CD4-positive, alpha-beta T cell (primary cell): ENCODE measurements at regions not wholly inside any gene's neighbourhood (a gene's known extent, or its start where the extent isn't known, plus 50 kb on each side); places are given as distances from the start of the nearest gene placed in this dataset.

Source experiments
- ATAC-seq: fragments of 200-7000 bp; cut with Tn5 transposase; one replicate; pipeline ENCODE4 v1.10.0; 2022; ENCODE audit warnings: mild to moderate bottlenecking; ENCODE audit not compliant: poor library complexity
- CTCF ChIA-PET: fragments of 350-600 bp; sonication (Branson Sonifier 250); formaldehyde crosslinking; loops from one replicate; lab custom pipeline; 2021; ENCODE audit warnings: antibody characterized with exemption, inconsistent platforms; lab: Charles Lee
- POLR2A ChIA-PET: fragments of 350-600 bp; sonication (Branson Sonifier 250); formaldehyde crosslinking; loops from one replicate; lab custom pipeline; 2021; ENCODE audit warnings: antibody characterized with exemption, inconsistent platforms; lab: Charles Lee
- DNase-seq, 14 experiments: peaks; one replicate each; pipeline ENCODE4 v3.0.0-alpha.2; 2013 to 2020; ENCODE audit warnings: mixed read lengths in 2 of 14
- H3K27ac ChIP-seq, 2 donors: one replicate each; pipeline versions ENCODE4 v1.5.1 to v1.7.0; 2013; ENCODE audit warnings: low read length in 2 of 2, low read depth in 1 of 2, mild to moderate bottlenecking in 1 of 2
- H3K27me3 ChIP-seq, 2 experiments: 1 replicate in 1 of 2; 2 replicates in 1 of 2; pipeline versions ENCODE4 v1.6.1 to v1.7.0; 2013; ENCODE audit warnings: low read length in 2 of 2, control low read depth in 1 of 2, mild to moderate bottlenecking in 1 of 2, moderate library complexity in 1 of 2; ENCODE audit not compliant: insufficient read depth in 2 of 2, control insufficient read depth in 1 of 2
- H3K36me3 ChIP-seq: one replicate; pipeline ENCODE4 v1.6.1; 2013; ENCODE audit warnings: low read length, control low read depth; ENCODE audit not compliant: insufficient read depth
- H3K4me1 ChIP-seq: one replicate; pipeline ENCODE4 v1.6.1; 2013; ENCODE audit warnings: low read length, control low read depth; ENCODE audit not compliant: insufficient read depth
- H3K4me3 ChIP-seq: one replicate; pipeline ENCODE4 v1.5.1; 2013; ENCODE audit warnings: mild to moderate bottlenecking, low read length, moderate library complexity
- H3K9me3 ChIP-seq, 2 experiments: 1 replicate in 1 of 2; 2 replicates in 1 of 2; pipeline versions ENCODE4 v1.6.1 to v1.7.0; 2013; ENCODE audit warnings: low read length in 2 of 2, mild to moderate bottlenecking in 2 of 2, control low read depth in 1 of 2, moderate library complexity in 1 of 2; ENCODE audit not compliant: control insufficient read depth in 1 of 2, insufficient read depth in 1 of 2
- H3K27ac Mint-ChIP-seq: one replicate; pipeline ENCODE4 v1.8.0; 2020; ENCODE audit warnings: mixed read lengths
- H3K27me3 Mint-ChIP-seq: one replicate; pipeline ENCODE4 v1.8.0; 2021; ENCODE audit warnings: mixed read lengths
- H3K36me3 Mint-ChIP-seq: one replicate; pipeline ENCODE4 v1.8.0; 2021; ENCODE audit warnings: low read depth, mixed read lengths
- H3K4me1 Mint-ChIP-seq: one replicate; pipeline ENCODE4 v1.8.0; 2021; ENCODE audit warnings: low read depth, mixed read lengths
- H3K4me3 Mint-ChIP-seq: one replicate; pipeline ENCODE4 v1.8.0; 2020; ENCODE audit warnings: mild to moderate bottlenecking, mixed read lengths
- H3K9me3 Mint-ChIP-seq: one replicate; pipeline ENCODE4 v1.8.0; 2020; ENCODE audit warnings: mixed read lengths
- intact Hi-C, 2 experiments: fragments of 100-400 bp; cut with DNase I in 1 of 2; cut with micrococcal nuclease in 1 of 2; formaldehyde crosslinking; loops; one replicate each; pipeline versions ENCODE4 v1.15.1 to v1.9.0; 2023 to 2025; cut with DNase I, micrococcal nuclease
- TF ChIP-seq, protein P1 (sequence below): fragments of 200-600 bp; IDR thresholded peaks from one replicate; pipeline ENCODE4 v1.8.0; 2022; ENCODE audit warnings: antibody characterized with exemption, mild to moderate bottlenecking

- H3K27ac ChIP-seq, result no peak overlapping the region
- H3K4me1 Mint-ChIP-seq, result no peaks in the 10 kb centered on the region
- TF ChIP-seq, protein P1, sequence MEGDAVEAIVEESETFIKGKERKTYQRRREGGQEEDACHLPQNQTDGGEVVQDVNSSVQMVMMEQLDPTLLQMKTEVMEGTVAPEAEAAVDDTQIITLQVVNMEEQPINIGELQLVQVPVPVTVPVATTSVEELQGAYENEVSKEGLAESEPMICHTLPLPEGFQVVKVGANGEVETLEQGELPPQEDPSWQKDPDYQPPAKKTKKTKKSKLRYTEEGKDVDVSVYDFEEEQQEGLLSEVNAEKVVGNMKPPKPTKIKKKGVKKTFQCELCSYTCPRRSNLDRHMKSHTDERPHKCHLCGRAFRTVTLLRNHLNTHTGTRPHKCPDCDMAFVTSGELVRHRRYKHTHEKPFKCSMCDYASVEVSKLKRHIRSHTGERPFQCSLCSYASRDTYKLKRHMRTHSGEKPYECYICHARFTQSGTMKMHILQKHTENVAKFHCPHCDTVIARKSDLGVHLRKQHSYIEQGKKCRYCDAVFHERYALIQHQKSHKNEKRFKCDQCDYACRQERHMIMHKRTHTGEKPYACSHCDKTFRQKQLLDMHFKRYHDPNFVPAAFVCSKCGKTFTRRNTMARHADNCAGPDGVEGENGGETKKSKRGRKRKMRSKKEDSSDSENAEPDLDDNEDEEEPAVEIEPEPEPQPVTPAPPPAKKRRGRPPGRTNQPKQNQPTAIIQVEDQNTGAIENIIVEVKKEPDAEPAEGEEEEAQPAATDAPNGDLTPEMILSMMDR, result no peak
- H3K36me3 Mint-ChIP-seq, result no peaks in the 10 kb centered on the region
- H3K27ac Mint-ChIP-seq, result no peak overlapping the region
- H3K27me3 ChIP-seq, result peaks cover 0 to 2% of the 10 kb centered on the region in 2 experiments
- ChIA-PET CTCF (no interaction called here), POLR2A (no interaction called here)
- H3K4me3 ChIP-seq, result no peak overlapping the region
- no peak for DNase-seq
- ATAC-seq, result no peak
- intact Hi-C loops, result no loop called here
- peaks cover 16% of the 10 kb centered on the region for H3K27me3 Mint-ChIP-seq
- no peak overlapping the region for H3K4me3 Mint-ChIP-seq
- H3K36me3 ChIP-seq, result no peaks in the 10 kb centered on the region
- H3K4me1 ChIP-seq, result no peaks in the 10 kb centered on the region
- no peaks in the 10 kb centered on the region for H3K9me3 ChIP-seq
- H3K9me3 Mint-ChIP-seq, result no peaks in the 10 kb centered on the region
These were observed 131.6 kb upstream of the MROH9 start for GRCh38 chr1:170803711-170804110.

DNA sequence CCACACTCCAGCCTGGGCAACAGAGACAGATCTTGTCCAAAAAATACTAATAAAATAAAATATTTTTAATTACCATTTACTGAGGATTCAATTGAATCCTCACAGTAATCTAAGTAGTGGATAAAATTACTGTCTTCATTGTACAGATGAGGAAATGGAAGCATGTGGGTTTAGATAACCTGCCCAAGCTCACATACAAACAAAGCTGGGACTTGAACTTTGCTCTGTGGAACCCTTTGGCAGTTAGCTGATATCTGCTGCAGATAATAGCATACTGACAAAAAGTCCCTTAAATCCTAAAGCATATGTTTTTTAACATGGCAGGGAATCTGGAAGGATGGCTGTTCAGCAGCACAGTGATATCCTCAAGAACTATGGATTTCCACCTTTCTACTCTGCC is 130.9 kb upstream of the MROH9 start:
- Mint-ChIP-seq H3K4me3 (no peak overlapping the region), H3K36me3 (no peaks in the 10 kb centered on the region), H3K9me3 (no peaks in the 10 kb centered on the region), H3K4me1 (no peaks in the 10 kb centered on the region), H3K27me3 (peaks cover 20% of the 10 kb centered on the region), H3K27ac (no peak overlapping the region)
- ChIA-PET POLR2A (no interaction called here), CTCF (no interaction called here)
- Histone ChIP-seq H3K4me3 (no peak overlapping the region), H3K9me3 (no peaks in the 10 kb centered on the region), H3K27me3 (peaks cover 0 to 2% of the 10 kb centered on the region in 2 experiments), H3K4me1 (no peaks in the 10 kb centered on the region), H3K36me3 (no peaks in the 10 kb centered on the region), H3K27ac (no peak overlapping the region)
- no peak for DNase-seq
- TF ChIP-seq, protein P1, result no peak
- intact Hi-C loops, result no loop called here
- no peak for ATAC-seq

- Mint-ChIP-seq H3K36me3 (no peaks in the 10 kb centered on the region), H3K9me3 (no peaks in the 10 kb centered on the region), H3K4me1 (no peaks in the 10 kb centered on the region), H3K27me3 (peaks cover 22% of the 10 kb centered on the region), H3K4me3 (no peak overlapping the region), H3K27ac (no peak overlapping the region)
- H3K36me3 ChIP-seq, result no peaks in the 10 kb centered on the region
- no peak overlapping the region for H3K27ac ChIP-seq
- no peaks in the 10 kb centered on the region for H3K4me1 ChIP-seq
- POLR2A ChIA-PET, result no interaction called here
- CTCF ChIA-PET, result no interaction called here
- ATAC-seq, result no peak
- H3K4me3 ChIP-seq, result no peak overlapping the region
- intact Hi-C loops, result no loop called here
- peaks cover 0 to 3% of the 10 kb centered on the region in 2 experiments for H3K27me3 ChIP-seq
- H3K9me3 ChIP-seq, result no peaks in the 10 kb centered on the region
- no peak for DNase-seq
- TF ChIP-seq, protein P1, result no peak
These were observed 130.5 kb upstream of the MROH9 start for GRCh38 chr1:170804879-170805278.
